A549 (cell line): ENCODE measurements at regions not wholly inside any gene's neighbourhood (a gene's known extent, or its start where the extent isn't known, plus 50 kb on each side); places are given as distances from the start of the nearest gene placed in this dataset.

Experiments used
- NFE2L2 ChIP-seq: fragments of 150-350 bp; conservative IDR thresholded peaks from 2 replicates; pipeline ENCODE4 v1.6.1; 2014; ENCODE audit warnings: low read length
- TF ChIP-seq, protein P1 (sequence below): fragments of >200 bp; sonication (Bioruptor Twin); formaldehyde crosslinking; IDR thresholded peaks from 3 replicates; pipeline ENCODE4 v1.5.1; 2016

DNA sequence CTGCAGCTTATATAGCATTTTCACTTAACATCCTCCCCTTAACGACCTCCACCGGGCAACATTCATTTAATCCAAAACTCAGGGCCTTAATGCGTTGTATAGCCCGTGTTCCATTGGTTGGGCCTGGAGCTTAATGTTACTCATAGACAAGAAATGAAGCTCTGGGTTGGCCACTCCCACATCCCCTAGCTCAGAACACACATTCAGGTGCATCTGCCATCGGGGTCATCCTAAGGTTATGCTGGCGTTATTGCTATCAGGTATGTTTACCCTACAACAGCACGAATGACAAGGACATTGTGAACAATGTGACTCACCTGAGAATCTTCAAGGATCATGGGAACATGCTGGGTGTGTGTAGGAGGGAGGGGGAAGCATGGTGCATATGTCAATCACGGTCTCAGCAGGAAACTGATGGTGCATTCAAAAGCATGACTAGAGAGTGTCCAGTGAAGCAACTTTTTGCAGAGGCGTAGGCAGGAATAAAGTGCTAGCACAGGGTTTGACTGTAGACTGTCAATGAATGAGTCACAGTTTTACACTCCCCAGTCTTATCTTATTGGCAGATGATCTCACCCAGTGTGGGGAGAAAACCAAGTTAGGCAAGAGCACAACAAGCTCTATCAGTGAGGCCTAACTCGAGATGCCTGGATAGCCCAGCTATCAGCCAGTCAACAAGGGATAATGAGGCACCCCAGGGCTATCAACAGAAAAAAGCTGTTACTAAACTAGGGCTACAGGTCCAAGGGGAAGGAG, 402.1 kb upstream of the MCTP2 start:
- TF ChIP-seq NFE2L2 = no peak
- TF ChIP-seq, protein P1, sequence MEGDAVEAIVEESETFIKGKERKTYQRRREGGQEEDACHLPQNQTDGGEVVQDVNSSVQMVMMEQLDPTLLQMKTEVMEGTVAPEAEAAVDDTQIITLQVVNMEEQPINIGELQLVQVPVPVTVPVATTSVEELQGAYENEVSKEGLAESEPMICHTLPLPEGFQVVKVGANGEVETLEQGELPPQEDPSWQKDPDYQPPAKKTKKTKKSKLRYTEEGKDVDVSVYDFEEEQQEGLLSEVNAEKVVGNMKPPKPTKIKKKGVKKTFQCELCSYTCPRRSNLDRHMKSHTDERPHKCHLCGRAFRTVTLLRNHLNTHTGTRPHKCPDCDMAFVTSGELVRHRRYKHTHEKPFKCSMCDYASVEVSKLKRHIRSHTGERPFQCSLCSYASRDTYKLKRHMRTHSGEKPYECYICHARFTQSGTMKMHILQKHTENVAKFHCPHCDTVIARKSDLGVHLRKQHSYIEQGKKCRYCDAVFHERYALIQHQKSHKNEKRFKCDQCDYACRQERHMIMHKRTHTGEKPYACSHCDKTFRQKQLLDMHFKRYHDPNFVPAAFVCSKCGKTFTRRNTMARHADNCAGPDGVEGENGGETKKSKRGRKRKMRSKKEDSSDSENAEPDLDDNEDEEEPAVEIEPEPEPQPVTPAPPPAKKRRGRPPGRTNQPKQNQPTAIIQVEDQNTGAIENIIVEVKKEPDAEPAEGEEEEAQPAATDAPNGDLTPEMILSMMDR = no peak
